ENCODE measurements at regions not wholly inside any gene's neighbourhood (a gene's known extent, or its start where the extent isn't known, plus 50 kb on each side); places are given as distances from the start of the nearest gene placed in this dataset.

DNA sequence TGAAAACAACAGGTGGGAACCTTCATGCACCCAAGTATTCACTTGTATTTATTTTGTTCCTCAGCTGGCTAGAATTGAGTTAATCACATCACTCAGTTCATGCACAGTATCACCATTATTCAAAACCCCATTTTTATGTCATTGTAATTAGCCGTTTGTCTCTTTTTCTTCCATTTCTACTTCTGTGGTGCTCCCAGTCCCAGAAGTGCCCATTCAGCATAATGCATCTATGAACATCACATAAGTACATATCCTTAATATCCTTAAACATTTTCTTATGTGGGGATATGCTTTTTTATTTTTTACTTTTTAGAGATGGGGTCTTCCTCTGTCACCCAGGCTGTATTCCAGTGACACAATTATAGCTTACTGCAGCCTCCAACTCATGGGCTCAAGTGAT, 510.9 kb upstream of the MGMT start:
- Histone ChIP-seq H3K27ac (ENCODE audit: low read length) (no peak overlapping the region), H3K9me3 (ENCODE audit: low read length) (no peaks in the 10 kb centered on the region), H3K9ac (ENCODE audit: low read length) (no peak overlapping the region), H4K20me1 (ENCODE audit: low read length) (no peaks in the 10 kb centered on the region), H3K36me3 (ENCODE audit: low read depth, low read length) (no peaks in the 10 kb centered on the region), H3K27me3 (ENCODE audit: low read length) (peaks cover 4% of the 10 kb centered on the region; the same call in 1 of the 2 replicates), H3K79me2 (ENCODE audit: low read length) (no peaks in the 10 kb centered on the region), H2AFZ (ENCODE audit: low read length) (no peak overlapping the region), H3K4me2 (ENCODE audit: low read length) (no peak overlapping the region), H3F3A (ENCODE audit: low read length, unreplicated experiment) (no peaks in the 10 kb centered on the region), H3K4me3 (ENCODE audit: low read length) (no peak overlapping the region), H3K4me1 (ENCODE audit: insufficient read depth, low read length) (no peaks in the 10 kb centered on the region), H3K9me2 (replicated peaks; ENCODE audit: low read length) (no peaks in the 10 kb centered on the region)
- TF ChIP-seq EZH2 (IDR thresholded peaks at IDR 0.05; ENCODE audit: low read length, unreplicated experiment) (no peak), EZH2phosphoT487 (IDR thresholded peaks at IDR 0.05; ENCODE audit: borderline replicate concordance, low read length) (no peak)
- TF ChIP-seq, protein P1, sequence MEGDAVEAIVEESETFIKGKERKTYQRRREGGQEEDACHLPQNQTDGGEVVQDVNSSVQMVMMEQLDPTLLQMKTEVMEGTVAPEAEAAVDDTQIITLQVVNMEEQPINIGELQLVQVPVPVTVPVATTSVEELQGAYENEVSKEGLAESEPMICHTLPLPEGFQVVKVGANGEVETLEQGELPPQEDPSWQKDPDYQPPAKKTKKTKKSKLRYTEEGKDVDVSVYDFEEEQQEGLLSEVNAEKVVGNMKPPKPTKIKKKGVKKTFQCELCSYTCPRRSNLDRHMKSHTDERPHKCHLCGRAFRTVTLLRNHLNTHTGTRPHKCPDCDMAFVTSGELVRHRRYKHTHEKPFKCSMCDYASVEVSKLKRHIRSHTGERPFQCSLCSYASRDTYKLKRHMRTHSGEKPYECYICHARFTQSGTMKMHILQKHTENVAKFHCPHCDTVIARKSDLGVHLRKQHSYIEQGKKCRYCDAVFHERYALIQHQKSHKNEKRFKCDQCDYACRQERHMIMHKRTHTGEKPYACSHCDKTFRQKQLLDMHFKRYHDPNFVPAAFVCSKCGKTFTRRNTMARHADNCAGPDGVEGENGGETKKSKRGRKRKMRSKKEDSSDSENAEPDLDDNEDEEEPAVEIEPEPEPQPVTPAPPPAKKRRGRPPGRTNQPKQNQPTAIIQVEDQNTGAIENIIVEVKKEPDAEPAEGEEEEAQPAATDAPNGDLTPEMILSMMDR (conservative IDR thresholded peaks at IDR 0.05; ENCODE audit: low read depth, low read length) = no peak
- CTCF ChIA-PET = no interaction called here
- no TSS peak for BruUV-seq (replicated peaks)
- POLR2A ChIA-PET (ENCODE audit: unreplicated experiment) = no interaction called here
- intact Hi-C loops (cut with micrococcal nuclease) = no loop called here
- no peak for ATAC-seq
- DNase-seq = no peak

DNA sequence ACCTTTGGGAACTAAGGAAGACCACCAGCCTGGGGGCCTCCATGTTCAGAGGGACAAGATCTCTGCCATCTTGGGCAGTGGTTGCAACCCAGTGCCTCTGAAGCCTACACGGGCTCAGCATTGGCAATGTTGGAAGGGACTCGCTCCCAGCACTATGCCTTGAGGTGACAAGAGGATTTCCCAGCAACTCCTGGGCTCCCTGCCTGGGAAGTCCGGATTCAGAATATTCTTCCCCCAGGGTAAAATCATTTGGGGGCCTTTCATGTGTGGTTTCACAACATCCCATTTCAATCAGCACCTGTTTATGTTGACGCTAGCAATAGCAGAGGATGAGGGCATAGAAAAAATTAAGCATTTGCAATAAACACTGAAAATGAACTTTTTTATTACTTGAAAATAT, 509.8 kb upstream of the MGMT start:
- Histone ChIP-seq H3K79me2 (ENCODE audit: low read length) (no peaks in the 10 kb centered on the region), H3K27me3 (ENCODE audit: low read length) (peaks cover 9% of the 10 kb centered on the region), H3F3A (ENCODE audit: low read length, unreplicated experiment) (no peaks in the 10 kb centered on the region), H3K27ac (ENCODE audit: low read length) (no peak overlapping the region), H3K4me2 (ENCODE audit: low read length) (no peak overlapping the region), H3K4me3 (ENCODE audit: low read length) (no peak overlapping the region), H4K20me1 (ENCODE audit: low read length) (no peaks in the 10 kb centered on the region), H3K9me3 (ENCODE audit: low read length) (no peaks in the 10 kb centered on the region), H3K36me3 (ENCODE audit: low read depth, low read length) (no peaks in the 10 kb centered on the region), H3K9ac (ENCODE audit: low read length) (no peak overlapping the region), H2AFZ (ENCODE audit: low read length) (no peak overlapping the region), H3K4me1 (ENCODE audit: insufficient read depth, low read length) (no peaks in the 10 kb centered on the region), H3K9me2 (replicated peaks; ENCODE audit: low read length) (no peaks in the 10 kb centered on the region)
- POLR2A ChIA-PET (ENCODE audit: unreplicated experiment) = no interaction called here
- intact Hi-C loops (cut with micrococcal nuclease) = no loop called here
- TF ChIP-seq EZH2 (IDR thresholded peaks at IDR 0.05; ENCODE audit: low read length, unreplicated experiment) (no peak), EZH2phosphoT487 (IDR thresholded peaks at IDR 0.05; ENCODE audit: borderline replicate concordance, low read length) (no peak)
- TF ChIP-seq, protein P1 (conservative IDR thresholded peaks at IDR 0.05; ENCODE audit: low read depth, low read length) = no peak
- no TSS peak for BruUV-seq (replicated peaks)
- ATAC-seq (no peak), DNase-seq (no peak)
- CTCF ChIA-PET = no interaction called here

DNA sequence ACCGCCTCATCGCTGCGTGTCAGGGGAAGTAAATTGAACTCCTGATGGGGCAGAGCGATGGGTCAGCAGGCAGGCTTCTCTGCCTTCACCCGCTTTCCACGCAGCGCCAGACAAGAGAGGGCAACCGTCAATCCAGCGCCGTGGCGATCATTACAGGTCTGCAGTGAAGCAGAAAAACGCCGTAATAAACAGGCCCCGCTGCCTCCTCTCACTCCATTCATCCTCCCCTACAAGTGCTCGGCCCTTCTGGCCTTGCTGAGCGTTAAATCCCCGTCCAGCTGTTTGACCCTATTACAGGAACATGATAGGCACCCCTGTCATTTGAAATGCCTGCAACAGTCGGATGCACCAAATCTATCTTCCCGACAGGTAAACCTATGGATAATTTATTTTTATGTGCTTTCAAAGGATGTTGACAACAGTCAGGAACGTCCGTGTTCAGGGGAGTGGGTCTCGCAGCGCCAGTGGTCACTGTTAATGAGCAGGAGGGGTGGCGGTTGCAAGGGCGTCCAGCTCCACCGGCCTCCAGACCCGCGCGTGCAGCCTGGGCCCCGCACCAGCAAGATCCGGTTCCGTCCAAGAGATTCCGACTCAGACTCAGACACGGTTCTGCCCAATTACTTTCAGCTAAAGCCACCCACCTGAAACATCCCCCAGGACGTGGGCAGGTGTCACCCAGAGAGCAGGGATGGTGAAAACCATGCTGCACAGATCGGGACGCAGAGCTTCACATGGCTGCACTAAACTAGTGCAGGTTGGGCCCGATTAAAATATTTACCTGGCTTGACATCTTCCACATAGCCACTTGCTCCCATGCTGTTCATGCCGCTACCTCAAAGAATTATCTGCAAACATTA, 508.0 kb upstream of the MGMT start:
- no peak for ATAC-seq
- BruUV-seq (replicated peaks) = no TSS peak

More for the DNA sequence above, 508.0 kb upstream of the MGMT start:
- Histone ChIP-seq H3K4me2 (ENCODE audit: low read length) (no peak overlapping the region), H3K4me3 (ENCODE audit: low read length) (no peak overlapping the region), H3K27me3 (ENCODE audit: low read length) (peaks cover 9% of the 10 kb centered on the region), H3K9ac (ENCODE audit: low read length) (no peak overlapping the region), H3F3A (ENCODE audit: low read length, unreplicated experiment) (no peaks in the 10 kb centered on the region), H2AFZ (ENCODE audit: low read length) (no peak overlapping the region), H3K9me3 (ENCODE audit: low read length) (no peaks in the 10 kb centered on the region), H4K20me1 (ENCODE audit: low read length) (no peaks in the 10 kb centered on the region), H3K9me2 (replicated peaks; ENCODE audit: low read length) (no peaks in the 10 kb centered on the region), H3K27ac (ENCODE audit: low read length) (no peak overlapping the region), H3K79me2 (ENCODE audit: low read length) (no peaks in the 10 kb centered on the region), H3K4me1 (ENCODE audit: insufficient read depth, low read length) (no peaks in the 10 kb centered on the region), H3K36me3 (ENCODE audit: low read depth, low read length) (no peaks in the 10 kb centered on the region)
- intact Hi-C loops (cut with micrococcal nuclease) = no loop called here
- ChIA-PET POLR2A (ENCODE audit: unreplicated experiment) (no interaction called here), CTCF (no interaction called here)
- no peak for DNase-seq
- TF ChIP-seq, protein P1 (conservative IDR thresholded peaks at IDR 0.05; ENCODE audit: low read depth, low read length) = no peak
- TF ChIP-seq EZH2phosphoT487 (IDR thresholded peaks at IDR 0.05; ENCODE audit: borderline replicate concordance, low read length) = no peak
- no peak for TF ChIP-seq EZH2 (IDR thresholded peaks at IDR 0.05; ENCODE audit: low read length, unreplicated experiment)

Measured in PC-3 (cell line).